ENCODE measurements at regions not wholly inside any gene's neighbourhood (a gene's known extent, or its start where the extent isn't known, plus 50 kb on each side); places are given as distances from the start of the nearest gene placed in this dataset.

DNA sequence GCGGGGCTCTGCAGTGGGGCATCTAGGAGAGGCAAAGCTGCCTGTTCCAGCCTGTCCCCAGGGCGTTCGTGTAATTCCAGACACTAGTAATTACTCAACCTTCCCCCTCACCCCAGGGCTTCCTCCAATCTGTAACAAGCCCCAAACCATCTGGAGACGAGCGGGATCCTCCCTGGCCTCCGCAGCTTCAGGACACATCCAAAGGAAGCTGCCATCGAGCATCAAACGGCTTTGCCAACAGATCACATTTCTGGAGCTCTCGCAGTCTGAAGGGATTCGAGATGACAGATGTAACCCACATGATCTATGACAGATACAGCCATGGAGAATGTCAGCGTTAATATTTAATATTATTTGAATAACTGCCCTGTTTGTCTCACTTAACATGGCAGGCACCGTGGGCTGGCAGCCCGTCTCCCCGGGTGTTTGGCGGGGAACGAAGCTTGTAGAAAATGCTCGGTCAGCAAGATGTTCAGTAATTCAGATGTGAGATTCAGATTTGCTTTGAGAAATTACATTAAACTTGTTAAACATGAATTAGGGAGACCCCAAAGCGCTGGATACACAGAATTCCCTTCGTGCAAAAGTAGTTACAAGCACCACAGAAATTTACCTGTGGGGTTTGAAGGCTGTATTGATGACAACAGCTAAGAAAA, 108.5 kb upstream of the C7orf33 start:
- TF ChIP-seq FOXM1 (IDR thresholded peaks at IDR 0.05; ENCODE audit: borderline replicate concordance, low read depth) (no peak), CEBPB (IDR thresholded peaks at IDR 0.05) (no peak), TEAD4 (IDR thresholded peaks at IDR 0.05) (no peak), CREB1 (IDR thresholded peaks at IDR 0.05; ENCODE audit: low read depth) (no peak), RAD21 (IDR thresholded peaks at IDR 0.05; ENCODE audit: low read depth) (no peak), EP300 (IDR thresholded peaks at IDR 0.05; ENCODE audit: borderline replicate concordance) (no peak), TCF12 (IDR thresholded peaks at IDR 0.05; ENCODE audit: low read depth) (no peak), EGR1 (IDR thresholded peaks at IDR 0.05) (no peak), ZBTB7A (IDR thresholded peaks at IDR 0.05; ENCODE audit: low read depth) (no peak), YY1 (IDR thresholded peaks at IDR 0.05; ENCODE audit: low read depth) (no peak)
- TF ChIP-seq, protein P1, sequence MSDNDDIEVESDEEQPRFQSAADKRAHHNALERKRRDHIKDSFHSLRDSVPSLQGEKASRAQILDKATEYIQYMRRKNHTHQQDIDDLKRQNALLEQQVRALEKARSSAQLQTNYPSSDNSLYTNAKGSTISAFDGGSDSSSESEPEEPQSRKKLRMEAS (IDR thresholded peaks at IDR 0.05): no peak

DNA sequence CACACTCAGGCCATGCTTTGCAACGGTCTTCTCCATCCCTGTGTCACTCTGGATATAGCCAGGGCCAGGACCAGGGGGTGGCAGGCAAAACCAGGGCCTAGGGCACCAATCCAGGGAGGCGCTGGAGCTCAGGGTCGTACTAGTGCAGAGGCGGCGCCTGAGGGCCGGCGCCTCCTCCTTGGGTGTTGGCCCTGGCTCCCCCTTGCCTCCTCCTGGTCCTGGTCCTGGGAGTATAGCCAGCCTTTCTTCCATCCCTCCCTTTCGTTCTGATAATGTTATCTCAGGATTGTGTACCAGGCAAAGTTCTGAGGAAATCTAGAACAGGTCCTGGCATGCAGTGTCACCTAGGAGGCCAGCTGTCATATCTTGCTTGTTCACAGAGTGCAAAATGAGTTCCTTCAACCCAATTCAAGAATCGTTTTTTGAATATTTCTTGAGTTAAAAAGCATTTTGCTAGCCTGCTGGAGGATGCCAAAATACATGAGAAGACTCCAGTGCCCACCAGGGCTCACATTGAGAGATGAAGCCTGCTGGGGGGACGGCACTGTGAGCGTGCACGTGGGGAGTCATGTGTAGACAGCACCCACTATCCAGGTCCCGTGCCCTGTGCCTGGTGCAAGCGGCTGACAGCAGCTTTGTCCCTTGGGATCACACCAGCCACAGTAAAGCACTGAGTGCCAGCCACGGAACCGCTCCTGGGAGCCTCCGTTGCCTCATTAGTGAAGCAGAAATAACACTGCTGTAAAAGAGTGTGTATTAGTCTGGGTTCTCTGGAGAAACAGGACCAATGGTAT, 106.9 kb upstream of the C7orf33 start:
- TF ChIP-seq FOXM1 (IDR thresholded peaks at IDR 0.05; ENCODE audit: borderline replicate concordance, low read depth) (no peak), RAD21 (IDR thresholded peaks at IDR 0.05; ENCODE audit: low read depth) (no peak), TEAD4 (IDR thresholded peaks at IDR 0.05) (no peak), YY1 (IDR thresholded peaks at IDR 0.05; ENCODE audit: low read depth) (no peak)
- TF ChIP-seq, protein P2, sequence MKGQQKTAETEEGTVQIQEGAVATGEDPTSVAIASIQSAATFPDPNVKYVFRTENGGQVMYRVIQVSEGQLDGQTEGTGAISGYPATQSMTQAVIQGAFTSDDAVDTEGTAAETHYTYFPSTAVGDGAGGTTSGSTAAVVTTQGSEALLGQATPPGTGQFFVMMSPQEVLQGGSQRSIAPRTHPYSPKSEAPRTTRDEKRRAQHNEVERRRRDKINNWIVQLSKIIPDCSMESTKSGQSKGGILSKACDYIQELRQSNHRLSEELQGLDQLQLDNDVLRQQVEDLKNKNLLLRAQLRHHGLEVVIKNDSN (IDR thresholded peaks at IDR 0.05): no peak
- TF ChIP-seq, protein P1 (IDR thresholded peaks at IDR 0.05): no peak

- no peak for TF ChIP-seq TCF12 (IDR thresholded peaks at IDR 0.05; ENCODE audit: low read depth)
- TF ChIP-seq, protein P2 (IDR thresholded peaks at IDR 0.05): no peak
- TF ChIP-seq FOXM1 (IDR thresholded peaks at IDR 0.05; ENCODE audit: borderline replicate concordance, low read depth): no peak
Measured at GRCh38 chr7:148484486-148484885, 106.1 kb upstream of the C7orf33 start.

- TF ChIP-seq NFIC (IDR thresholded peaks at IDR 0.05) (no peak), RAD21 (IDR thresholded peaks at IDR 0.05; ENCODE audit: low read depth) (peak; percentile 30; the same call in 1 of the 2 replicates), TCF12 (IDR thresholded peaks at IDR 0.05; ENCODE audit: low read depth) (no peak)
- TF ChIP-seq, protein P2 (IDR thresholded peaks at IDR 0.05): no peak
Measured at GRCh38 chr7:148485618-148486017, 104.9 kb upstream of the C7orf33 start.

DNA sequence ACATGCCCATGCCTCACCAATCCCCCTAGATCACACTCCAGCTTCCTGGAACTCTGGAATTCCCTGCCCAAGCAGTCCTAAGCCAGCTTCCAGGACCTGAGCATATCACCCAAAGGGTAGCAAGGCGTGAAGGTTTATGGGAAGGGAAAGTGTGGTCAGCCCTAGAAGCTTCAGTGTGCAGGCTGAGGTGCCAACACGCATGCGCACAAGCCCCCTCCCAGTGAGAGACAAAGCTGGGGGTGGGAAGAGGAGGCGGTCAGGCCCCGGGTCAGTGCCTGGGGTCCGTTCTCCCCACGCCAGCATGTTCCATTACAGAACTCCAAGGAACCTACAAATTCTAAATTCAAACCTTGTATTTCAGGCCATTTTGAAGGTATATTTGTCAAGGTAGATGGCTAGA, 103.6 kb upstream of the C7orf33 start:
- TF ChIP-seq, protein P2 (IDR thresholded peaks at IDR 0.05): no peak
- TF ChIP-seq TEAD4 (IDR thresholded peaks at IDR 0.05) (no peak), EP300 (IDR thresholded peaks at IDR 0.05; ENCODE audit: borderline replicate concordance) (no peak), REST (IDR thresholded peaks at IDR 0.05; ENCODE audit: low read depth) (no peak), YY1 (IDR thresholded peaks at IDR 0.05; ENCODE audit: low read depth) (no peak), NFIC (IDR thresholded peaks at IDR 0.05) (no peak)
- TF ChIP-seq, protein P1 (IDR thresholded peaks at IDR 0.05): no peak

DNA sequence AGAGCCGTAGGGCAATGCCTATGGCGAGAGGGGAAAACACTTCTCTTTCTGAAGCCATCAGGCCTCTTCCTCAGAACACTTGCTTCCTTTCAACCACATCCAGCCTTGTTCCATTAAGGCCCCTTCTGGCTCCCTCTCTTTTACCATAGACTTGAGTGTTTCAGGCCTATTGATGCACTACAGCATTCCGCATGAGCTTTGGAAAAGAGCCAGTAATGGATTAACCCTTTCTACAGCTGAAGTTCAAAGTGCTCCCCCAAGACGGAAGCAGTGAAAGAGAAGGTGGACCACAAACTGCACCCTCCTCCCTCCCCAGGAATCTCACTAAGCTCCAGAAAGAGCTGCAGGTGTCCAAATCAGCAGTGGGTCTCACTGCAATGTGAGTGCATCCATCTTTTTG, 102.7 kb upstream of the C7orf33 start:
- TF ChIP-seq CREB1 (IDR thresholded peaks at IDR 0.05; ENCODE audit: low read depth) (no peak), CEBPB (IDR thresholded peaks at IDR 0.05) (no peak), YY1 (IDR thresholded peaks at IDR 0.05; ENCODE audit: low read depth) (no peak), EGR1 (IDR thresholded peaks at IDR 0.05) (no peak), NFIC (IDR thresholded peaks at IDR 0.05) (no peak), TCF12 (IDR thresholded peaks at IDR 0.05; ENCODE audit: low read depth) (no peak), ZBTB7A (IDR thresholded peaks at IDR 0.05; ENCODE audit: low read depth) (no peak), REST (IDR thresholded peaks at IDR 0.05; ENCODE audit: low read depth) (no peak), RAD21 (IDR thresholded peaks at IDR 0.05; ENCODE audit: low read depth) (no peak), FOXM1 (IDR thresholded peaks at IDR 0.05; ENCODE audit: borderline replicate concordance, low read depth) (no peak), TAF1 (IDR thresholded peaks at IDR 0.05; ENCODE audit: low read depth) (no peak), TEAD4 (IDR thresholded peaks at IDR 0.05) (no peak), EP300 (IDR thresholded peaks at IDR 0.05; ENCODE audit: borderline replicate concordance) (no peak)
- TF ChIP-seq, protein P1 (IDR thresholded peaks at IDR 0.05): no peak
- TF ChIP-seq, protein P2 (IDR thresholded peaks at IDR 0.05): no peak

Data from Ishikawa (cell line).